Renal cortical epithelial cell (primary cell): ENCODE measurements at regions not wholly inside any gene's neighbourhood (a gene's known extent, or its start where the extent isn't known, plus 50 kb on each side); places are given as distances from the start of the nearest gene placed in this dataset.

Experiments used
- DNase-seq: peaks from one replicate; pipeline ENCODE4 v3.0.0-alpha.2; 2011; ENCODE audit warnings: low read depth

DNA sequence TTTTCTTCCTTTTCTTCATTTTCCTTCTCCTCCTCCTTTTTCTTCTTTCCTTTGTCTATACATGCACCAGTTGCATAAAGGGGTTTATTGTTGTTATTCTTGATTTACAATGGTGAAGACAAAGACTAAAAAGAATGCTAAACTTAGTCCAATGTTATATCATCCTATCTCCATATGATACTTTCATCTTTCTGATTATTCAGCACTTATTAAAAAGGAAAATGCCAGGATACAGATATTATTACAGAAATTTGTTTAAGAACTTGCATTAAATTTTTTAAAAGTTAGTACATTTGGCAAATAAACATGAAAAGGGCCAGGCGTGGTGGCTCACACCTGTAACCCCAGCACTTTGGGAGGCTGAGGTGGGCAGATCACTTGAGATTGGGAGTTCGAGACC, 1074.9 kb downstream of the EFNA5 start:
- no peak for DNase-seq

- no peak for DNase-seq
Observed at GRCh38 chr5:106584268-106584667, 1086.5 kb downstream of the EFNA5 start.

- no peak for DNase-seq
Observed at GRCh38 chr5:106578736-106579135, 1092.0 kb downstream of the EFNA5 start.

- DNase-seq: no peak
Observed at GRCh38 chr5:106574820-106575219, 1095.9 kb downstream of the EFNA5 start.

DNA sequence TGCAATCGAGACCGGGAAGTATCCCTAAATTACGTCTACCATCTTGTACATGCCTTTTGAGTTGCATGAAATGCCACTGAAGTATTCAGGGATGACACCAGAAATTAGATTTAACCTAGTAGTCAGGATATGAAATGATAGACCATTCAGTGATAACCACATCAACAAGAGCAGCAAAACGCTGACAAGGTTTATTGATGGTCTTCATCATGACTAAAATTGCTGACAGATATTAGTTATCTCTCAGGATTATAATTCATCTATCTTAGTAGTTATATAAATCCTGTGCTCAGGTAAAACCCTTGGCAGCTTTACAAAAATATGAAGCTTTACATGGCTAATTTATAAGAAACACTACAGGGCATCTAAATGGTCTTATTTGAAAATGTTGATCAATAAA, 1104.7 kb downstream of the EFNA5 start:
- DNase-seq: no peak

DNA sequence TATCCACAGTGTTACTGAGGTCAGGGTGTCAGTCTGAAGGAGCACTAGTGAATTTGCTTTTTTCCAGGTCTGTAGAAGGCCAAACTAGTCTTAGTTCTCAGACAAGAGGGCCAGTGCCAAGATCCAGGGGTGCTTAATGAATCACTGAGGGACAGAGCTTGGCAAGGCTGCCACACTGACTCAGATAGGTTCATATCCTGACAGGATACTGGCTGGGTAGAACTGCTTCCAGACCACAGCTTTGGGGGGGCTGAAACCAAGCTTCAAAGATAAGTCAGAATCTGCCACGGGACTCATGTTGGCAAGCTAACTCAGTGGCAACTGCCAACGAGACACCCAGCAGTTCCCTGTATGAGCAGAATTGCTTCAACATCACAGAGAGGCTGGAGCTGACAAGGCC, 1125.4 kb downstream of the EFNA5 start:
- DNase-seq: peak; percentile 16

GRCh38 chr5:106543330-106543729, 1127.4 kb downstream of the EFNA5 start:
- DNase-seq: no peak

DNA sequence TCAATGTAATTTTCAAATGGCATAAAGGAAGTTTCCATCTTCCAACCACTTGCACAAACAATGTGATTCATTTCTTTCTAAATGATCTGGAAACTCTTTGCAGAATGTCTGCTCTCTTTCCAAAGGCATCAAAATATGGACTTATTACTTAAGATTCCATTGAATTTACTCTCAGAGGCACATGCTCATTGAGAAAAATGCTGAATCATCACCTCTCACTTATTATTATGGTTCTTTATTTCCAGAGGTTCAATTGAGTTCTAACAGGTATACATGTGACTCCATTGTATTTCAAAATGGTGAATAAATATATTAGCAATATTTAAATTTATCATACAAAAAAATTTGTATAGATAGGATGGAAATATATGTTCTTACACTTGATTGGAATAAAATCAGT, 1140.6 kb downstream of the EFNA5 start:
- no peak for DNase-seq

GRCh38 chr5:106525438-106525837, 1145.3 kb downstream of the EFNA5 start:
- no peak for DNase-seq

DNA sequence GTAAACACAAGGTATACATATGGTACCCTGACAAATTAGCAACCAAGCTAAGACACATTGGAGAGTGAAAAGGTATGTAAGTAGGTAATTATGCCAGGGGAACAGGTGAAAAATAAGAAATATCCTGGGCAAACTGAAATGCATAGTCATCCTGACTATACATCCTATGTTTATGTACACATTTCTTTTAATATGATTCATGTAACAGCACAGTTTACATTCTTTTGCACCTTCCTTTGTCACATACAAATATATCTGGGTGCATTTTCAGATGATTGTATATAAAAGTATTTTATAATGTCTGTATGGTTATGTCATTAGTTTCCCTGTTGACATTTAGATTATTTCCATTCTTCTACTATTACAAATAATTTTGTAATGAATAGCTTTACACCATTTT, 1146.9 kb downstream of the EFNA5 start:
- no peak for DNase-seq

DNA sequence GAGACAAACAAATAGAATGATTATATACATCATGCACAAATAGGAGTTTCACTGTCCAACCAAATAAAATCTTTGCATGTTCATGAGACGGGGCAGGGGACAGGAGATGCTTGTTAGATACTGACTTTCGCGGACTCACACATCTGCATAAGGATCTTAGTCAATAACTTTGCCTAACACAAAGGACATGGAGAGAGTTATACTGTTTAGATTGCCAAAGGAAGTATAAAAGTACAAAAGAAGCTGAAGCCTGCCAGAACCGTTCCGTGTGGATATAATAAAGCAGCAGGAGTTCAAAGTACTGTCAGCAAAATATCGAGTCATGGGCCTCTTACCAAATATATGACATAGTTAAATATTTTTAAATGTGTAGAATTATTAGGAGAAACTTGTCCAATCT, 1148.4 kb downstream of the EFNA5 start:
- DNase-seq: no peak

DNA sequence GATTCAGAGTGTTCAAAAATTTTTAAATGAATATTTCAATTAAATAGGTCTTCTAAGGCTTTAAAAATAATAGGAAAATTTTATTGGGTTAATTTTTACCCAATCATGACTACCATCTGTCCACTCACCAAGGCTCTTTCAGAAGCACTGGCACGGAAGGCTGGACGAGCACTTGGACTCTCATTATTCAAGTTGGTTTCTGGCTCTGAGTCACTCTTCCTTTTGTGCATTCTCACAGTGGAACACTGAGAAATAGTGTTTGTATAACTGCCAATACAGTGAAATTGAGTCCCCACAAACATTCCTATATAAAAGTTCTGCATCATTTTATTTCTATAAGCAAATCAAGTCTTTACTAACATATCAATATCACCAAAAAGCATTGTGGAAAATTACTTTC, 1149.0 kb downstream of the EFNA5 start:
- DNase-seq: peak; percentile 95

DNA sequence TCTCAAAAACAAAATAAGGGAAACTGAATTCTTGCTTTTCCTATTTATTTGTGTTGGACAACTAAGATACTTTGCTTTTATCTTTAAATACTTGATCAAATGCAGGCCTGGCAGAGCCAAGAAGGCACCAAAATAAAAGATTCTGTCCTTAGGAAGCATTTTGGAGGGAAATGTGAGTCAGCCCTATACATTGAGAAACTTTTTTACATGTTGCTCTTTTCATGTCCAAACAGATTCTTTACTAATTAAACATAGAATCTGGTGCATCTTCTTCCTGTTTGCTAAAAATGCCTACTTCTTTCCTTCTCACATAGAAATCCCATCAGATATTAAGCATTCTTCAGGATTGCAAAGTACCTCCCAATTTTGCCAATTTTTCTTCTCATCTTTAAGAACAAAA, 1160.4 kb downstream of the EFNA5 start:
- DNase-seq: no peak

- DNase-seq: no peak
Observed at GRCh38 chr5:106508894-106509293, 1161.8 kb downstream of the EFNA5 start.

DNA sequence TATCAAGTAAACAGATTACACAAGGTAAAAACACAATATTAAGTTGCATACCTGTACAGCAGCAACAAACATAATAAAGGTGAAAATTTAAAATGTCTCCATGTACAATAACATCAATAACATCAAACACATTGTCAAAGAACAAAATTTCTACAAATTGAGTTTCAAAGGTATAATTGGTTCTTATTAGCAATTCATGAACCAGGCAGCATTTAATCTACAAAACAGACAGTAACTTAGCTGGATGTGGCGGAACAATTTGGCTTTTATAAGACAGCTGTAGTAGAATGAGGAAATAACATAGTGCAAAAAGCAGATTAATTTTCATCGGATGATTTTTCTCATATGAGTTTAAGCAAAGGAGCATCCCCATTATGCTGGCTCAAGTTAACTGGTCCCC, 1176.8 kb downstream of the EFNA5 start:
- DNase-seq: no peak

GRCh38 chr5:106489004-106489403, 1181.7 kb downstream of the EFNA5 start:
- no peak for DNase-seq

DNA sequence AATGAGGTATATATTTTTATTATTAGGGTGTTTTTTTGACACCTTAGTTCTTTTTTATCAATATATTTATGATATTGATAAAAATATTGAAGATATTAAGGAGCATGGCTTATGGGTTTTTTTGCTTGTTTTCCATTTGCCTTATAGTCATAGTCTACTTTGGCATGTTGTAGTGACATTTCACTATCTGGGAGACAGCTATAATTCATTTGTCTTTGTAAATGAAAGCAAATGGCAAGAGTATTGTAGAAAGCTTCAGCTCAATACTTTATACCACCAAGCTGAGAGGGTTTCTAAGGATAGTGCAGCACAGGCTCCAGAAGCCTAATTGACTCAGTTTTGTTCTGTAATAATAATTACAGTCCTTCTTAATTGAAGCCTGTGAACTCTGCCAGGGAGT, 1182.3 kb downstream of the EFNA5 start:
- DNase-seq: no peak

GRCh38 chr5:106481374-106481773, 1189.4 kb downstream of the EFNA5 start:
- peak; percentile 10 for DNase-seq

DNA sequence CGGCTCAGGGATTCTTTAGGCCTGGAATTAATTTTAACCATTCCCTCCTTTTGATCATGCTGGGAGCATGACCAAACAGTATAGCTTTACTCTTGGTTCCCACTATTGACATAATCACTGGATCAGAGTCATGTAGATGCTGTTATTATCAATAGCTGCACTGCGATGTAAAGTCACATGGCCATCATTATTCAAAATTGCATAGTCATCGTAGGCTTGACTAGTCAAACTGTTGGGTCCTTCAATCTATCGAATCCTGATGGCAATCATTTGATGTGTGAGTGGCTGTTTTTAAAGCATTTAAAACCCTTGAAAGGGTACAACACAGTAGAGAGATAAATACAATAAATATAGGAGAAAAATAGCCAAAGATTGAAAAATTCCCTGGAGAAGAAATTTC, 1194.1 kb downstream of the EFNA5 start:
- no peak for DNase-seq

DNA sequence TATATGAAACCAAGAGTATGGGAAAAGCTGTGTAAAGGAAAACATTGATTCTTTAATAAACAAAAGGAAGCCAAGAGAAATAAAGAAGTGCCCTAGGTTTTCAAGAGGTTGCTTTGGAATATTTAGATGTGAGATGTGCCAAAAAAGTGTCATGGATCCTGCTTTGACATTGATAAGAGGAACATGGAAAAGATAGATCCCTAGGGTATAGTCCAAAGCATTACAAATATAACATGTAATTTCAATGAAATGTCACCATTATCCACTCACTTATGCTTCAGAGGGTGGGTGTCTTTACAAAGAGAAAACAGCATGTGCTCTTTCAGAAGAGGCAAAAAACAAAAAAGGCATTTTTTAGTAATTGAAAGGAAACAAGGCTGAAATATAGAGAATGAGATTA, 1196.7 kb downstream of the EFNA5 start:
- DNase-seq: no peak

DNA sequence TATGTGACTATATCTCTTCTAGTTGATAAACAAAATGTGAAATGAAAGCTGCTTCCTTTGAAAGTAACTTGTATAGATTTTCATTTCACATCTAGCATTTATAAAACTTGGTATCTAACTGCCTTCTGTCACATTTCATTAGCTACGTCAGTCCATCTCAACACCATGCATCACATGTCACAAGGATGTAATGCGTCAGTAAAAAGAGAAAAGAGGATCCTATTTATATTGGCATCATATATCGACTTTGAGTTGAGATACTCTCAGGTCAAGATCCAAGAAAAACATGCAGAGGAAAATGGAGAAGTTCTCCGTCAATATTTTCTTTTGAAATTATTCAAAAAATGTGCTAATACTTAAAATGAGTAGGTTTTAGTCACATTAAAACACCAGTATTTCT, 1211.2 kb downstream of the EFNA5 start:
- DNase-seq: no peak

DNA sequence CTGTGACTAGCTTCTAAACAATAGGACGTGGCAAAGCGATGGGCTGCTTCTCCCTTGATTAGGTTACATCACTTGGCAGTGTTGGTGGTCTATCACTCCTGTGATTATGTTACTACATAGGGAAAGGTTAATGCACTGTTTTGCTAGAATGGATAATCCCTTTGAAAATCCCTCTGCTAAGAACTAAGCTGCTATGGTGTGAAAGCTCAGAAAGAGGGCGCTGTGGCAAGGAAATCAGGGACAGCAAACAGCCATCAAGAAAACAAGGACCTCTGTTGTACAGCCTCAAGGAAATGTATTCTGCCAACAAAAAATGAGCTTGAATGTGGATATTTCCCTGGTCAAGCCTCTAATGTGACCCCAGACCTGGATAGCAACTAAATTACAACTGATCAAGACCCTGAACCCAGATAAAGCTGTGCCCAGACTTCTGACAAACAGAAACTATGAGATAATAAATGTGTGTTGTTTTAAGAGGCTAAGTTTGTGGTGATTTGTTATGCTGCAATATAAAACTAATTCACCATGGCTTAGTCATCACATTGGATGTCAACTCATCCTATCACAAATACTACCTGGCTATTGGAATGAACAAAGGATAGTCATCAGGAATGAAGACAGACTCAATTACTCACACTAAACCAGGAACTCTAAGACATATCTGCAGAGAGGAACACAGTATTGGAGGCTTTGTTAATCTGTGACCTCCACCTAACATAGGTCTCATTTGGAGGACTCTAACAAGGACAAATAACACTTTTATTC, 1215.9 kb downstream of the EFNA5 start:
- DNase-seq: peak; percentile 80

GRCh38 chr5:106454050-106454449, 1216.7 kb downstream of the EFNA5 start:
- DNase-seq: no peak

- DNase-seq: no peak
Observed at GRCh38 chr5:106451998-106452397, 1218.7 kb downstream of the EFNA5 start.
